DMS53 treated with DMSO at 0.1 percent for 48 hours (cell line): ENCODE measurements at regions not wholly inside any gene's neighbourhood (a gene's known extent, or its start where the extent isn't known, plus 50 kb on each side); places are given as distances from the start of the nearest gene placed in this dataset.
A peak's percentile ranks its signal among the peaks of the same experiment; 100 is the strongest.

Source experiments
- DNase-seq: peaks from one replicate; lab custom pipeline; 2025; ENCODE audit not compliant: unreplicated experiment; lab: John Stamatoyannopoulos, UW

GRCh38 chr2:105573490-105573889, 171.2 kb upstream of the NCK2 start:
- no peak for DNase-seq

GRCh38 chr2:105571445-105571987, 172.7 kb upstream of the FHL2 start:
- no peak for DNase-seq

GRCh38 chr2:105570757-105571156, 171.9 kb upstream of the FHL2 start:
- no peak for DNase-seq

- DNase-seq, result no peak
These were observed 171.5 kb upstream of the FHL2 start for GRCh38 chr2:105570326-105570725.

GRCh38 chr2:105569606-105570005, 170.8 kb upstream of the FHL2 start:
- no peak for DNase-seq

- no peak for DNase-seq
These were observed 169.2 kb upstream of the FHL2 start for GRCh38 chr2:105567996-105568494.

- DNase-seq, result no peak
These were observed 164.3 kb upstream of the FHL2 start for GRCh38 chr2:105563000-105563719.

GRCh38 chr2:105561401-105561800, 162.6 kb upstream of the FHL2 start:
- no peak for DNase-seq

- DNase-seq, result no peak
These were observed 161.3 kb upstream of the FHL2 start for GRCh38 chr2:105560157-105560556.

GRCh38 chr2:105557021-105557920, 158.4 kb upstream of the FHL2 start:
- no peak for DNase-seq

- no peak for DNase-seq
These were observed 157.5 kb upstream of the FHL2 start for GRCh38 chr2:105556366-105556765.

GRCh38 chr2:105554235-105554634, 155.4 kb upstream of the FHL2 start:
- no peak for DNase-seq

GRCh38 chr2:105553538-105554196, 154.8 kb upstream of the FHL2 start:
- no peak for DNase-seq

- DNase-seq, result no peak
These were observed 147.8 kb upstream of the FHL2 start for GRCh38 chr2:105546628-105546974.

- DNase-seq, result peak; percentile 68
These were observed 147.1 kb upstream of the FHL2 start for GRCh38 chr2:105545730-105546627.

GRCh38 chr2:105544591-105545377, 145.9 kb upstream of the FHL2 start:
- DNase-seq, result no peak

- no peak for DNase-seq
These were observed 142.6 kb upstream of the FHL2 start for GRCh38 chr2:105541189-105542050.

GRCh38 chr2:105540642-105541041, 141.8 kb upstream of the FHL2 start:
- DNase-seq, result no peak

GRCh38 chr2:105539331-105539730, 140.5 kb upstream of the FHL2 start:
- no peak for DNase-seq
